Right atrium auricular region (tissue), 2 donors: ENCODE measurements at regions not wholly inside any gene's neighbourhood (a gene's known extent, or its start where the extent isn't known, plus 50 kb on each side); places are given as distances from the start of the nearest gene placed in this dataset.

Source experiments
- DNase-seq: peaks from one replicate; pipeline ENCODE4 v3.0.0-alpha.2; 2019; ENCODE audit warnings: low spot score
- H3K27ac ChIP-seq, 2 donors: fragments of 200-600 bp; sonication (generic); 1 replicate in 1 of 2; 2 replicates in 1 of 2; pipeline ENCODE4 v1.5.1; 2016 to 2019
- H3K27me3 ChIP-seq, 2 donors: fragments of 200-600 bp; sonication (generic); one replicate each; pipeline versions ENCODE4 v1.5.1 to v1.6.0; 2017 to 2019
- H3K36me3 ChIP-seq: fragments of 200-600 bp; sonication (generic); one replicate; pipeline ENCODE4 v1.5.1; 2016
- H3K4me1 ChIP-seq, 2 donors: fragments of 200-600 bp; sonication (generic); one replicate each; pipeline versions ENCODE4 v1.5.1 to v1.6.0; 2017 to 2019
- H3K4me3 ChIP-seq, 2 donors: fragments of 200-600 bp; sonication (generic); 1 replicate in 1 of 2; 2 replicates in 1 of 2; pipeline ENCODE4 v1.5.1; 2017 to 2019; ENCODE audit warnings: mild to moderate bottlenecking in 1 of 2, moderate library complexity in 1 of 2
- H3K9me3 ChIP-seq, 2 donors: fragments of 200-600 bp; sonication (generic); one replicate each; pipeline ENCODE4 v1.5.1; 2019
- CTCF ChIP-seq, 2 donors: fragments of 200-600 bp; sonication (generic); IDR thresholded peaks; one replicate each; pipeline ENCODE4 v1.5.1; 2019; ENCODE audit warnings: antibody characterized with exemption in 2 of 2

- DNase-seq, result no peak
- no peaks in the 10 kb centered on the region for H3K36me3 ChIP-seq
- H3K27ac ChIP-seq, result no peak overlapping the region
- no peaks in the 10 kb centered on the region for H3K27me3 ChIP-seq
- H3K4me1 ChIP-seq, result no peaks in the 10 kb centered on the region
- H3K4me3 ChIP-seq, result no peak overlapping the region
- no peak for TF ChIP-seq CTCF (IDR thresholded peaks at IDR 0.05)
- no peaks in the 10 kb centered on the region for H3K9me3 ChIP-seq
These were observed 195.6 kb upstream of the GLI3 start for GRCh38 chr7:42432644-42433043.

GRCh38 chr7:42431873-42432272, 194.9 kb upstream of the GLI3 start:
- Histone ChIP-seq H3K27ac (no peak overlapping the region), H3K4me3 (no peak overlapping the region), H3K36me3 (no peaks in the 10 kb centered on the region), H3K4me1 (no peaks in the 10 kb centered on the region), H3K27me3 (no peaks in the 10 kb centered on the region), H3K9me3 (no peaks in the 10 kb centered on the region)
- DNase-seq, result no peak
- no peak for TF ChIP-seq CTCF (IDR thresholded peaks at IDR 0.05)

- Histone ChIP-seq H3K27ac (no peak overlapping the region), H3K36me3 (no peaks in the 10 kb centered on the region)
- no peak for TF ChIP-seq CTCF (IDR thresholded peaks at IDR 0.05)
These were observed 192.3 kb upstream of the GLI3 start for GRCh38 chr7:42429339-42429738.

GRCh38 chr7:42426163-42426562, 189.2 kb upstream of the GLI3 start:
- no peak overlapping the region for H3K4me3 ChIP-seq
- no peak for DNase-seq
- TF ChIP-seq CTCF (IDR thresholded peaks at IDR 0.05), result no peak
- no peaks in the 10 kb centered on the region for H3K9me3 ChIP-seq
- H3K27ac ChIP-seq, result no peak overlapping the region
- no peaks in the 10 kb centered on the region for H3K27me3 ChIP-seq
- H3K4me1 ChIP-seq, result no peaks in the 10 kb centered on the region
- H3K36me3 ChIP-seq, result no peaks in the 10 kb centered on the region

More at GRCh38 chr7:42429339-42429738, 192.3 kb upstream of the GLI3 start:
- H3K27me3 ChIP-seq, result no peaks in the 10 kb centered on the region
- DNase-seq, result no peak
- H3K4me1 ChIP-seq, result no peaks in the 10 kb centered on the region
- no peaks in the 10 kb centered on the region for H3K9me3 ChIP-seq
- no peak overlapping the region for H3K4me3 ChIP-seq

GRCh38 chr7:42414941-42415505, 178.0 kb upstream of the GLI3 start:
- Histone ChIP-seq H3K4me1 (no peaks in the 10 kb centered on the region), H3K9me3 (no peaks in the 10 kb centered on the region), H3K4me3 (no peak overlapping the region), H3K27me3 (no peaks in the 10 kb centered on the region), H3K27ac (no peak overlapping the region), H3K36me3 (no peaks in the 10 kb centered on the region)
- TF ChIP-seq CTCF (IDR thresholded peaks at IDR 0.05), result no peak
- no peak for DNase-seq

- H3K4me3 ChIP-seq, result no peak overlapping the region
- no peaks in the 10 kb centered on the region for H3K4me1 ChIP-seq
- H3K27me3 ChIP-seq, result no peaks in the 10 kb centered on the region
- DNase-seq, result no peak
- TF ChIP-seq CTCF (IDR thresholded peaks at IDR 0.05), result no peak
- no peaks in the 10 kb centered on the region for H3K36me3 ChIP-seq
- H3K9me3 ChIP-seq, result no peaks in the 10 kb centered on the region
- H3K27ac ChIP-seq, result no peak overlapping the region
These were observed 177.0 kb upstream of the GLI3 start for GRCh38 chr7:42414028-42414427.
